Astrocyte of the spinal cord (primary cell): ENCODE measurements at regions not wholly inside any gene's neighbourhood (a gene's known extent, or its start where the extent isn't known, plus 50 kb on each side); places are given as distances from the start of the nearest gene placed in this dataset.

Experiments used
- DNase-seq: peaks from one replicate; pipeline ENCODE4 v3.0.0; 2011; ENCODE audit warnings: low read depth, low spot score
- H3K4me3 ChIP-seq: 2 replicates; pipeline ENCODE4 v1.5.1; 2011; ENCODE audit warnings: low read depth, mild to moderate bottlenecking, low read length, moderate library complexity
- CTCF ChIP-seq: IDR thresholded peaks from 2 replicates; pipeline ENCODE4 v1.5.1; 2012; ENCODE audit warnings: low read depth, mild to moderate bottlenecking, low read length, inconsistent platforms
- in situ Hi-C: cut with HindIII; loops from 2 replicates; pipeline ENCODE4 v1.10.0; 2017; ENCODE audit warnings: low sequenced_read_pairs

GRCh38 chr2:15809404-15809803, 130.9 kb upstream of the MYCN start:
- DNase-seq = no peak
- TF ChIP-seq CTCF = no peak
- in situ Hi-C loops = no loop called here
- H3K4me3 ChIP-seq = no peak overlapping the region

- in situ Hi-C loops = no loop called here
- no peak overlapping the region for H3K4me3 ChIP-seq
- no peak for TF ChIP-seq CTCF
- no peak for DNase-seq
Measured at GRCh38 chr2:15810477-15811150, 129.7 kb upstream of the MYCN start.

- TF ChIP-seq CTCF = no peak
- DNase-seq = no peak
- no peak overlapping the region for H3K4me3 ChIP-seq
- in situ Hi-C loops = no loop called here
Measured at GRCh38 chr2:15811367-15811766, 129.0 kb upstream of the MYCN start.

GRCh38 chr2:15812187-15812780, 128.1 kb upstream of the MYCN start:
- in situ Hi-C loops = no loop called here
- no peak for TF ChIP-seq CTCF
- H3K4me3 ChIP-seq = no peak overlapping the region
- DNase-seq = no peak

- TF ChIP-seq CTCF = no peak
- H3K4me3 ChIP-seq = no peak overlapping the region
- in situ Hi-C loops = no loop called here
- no peak for DNase-seq
Measured at GRCh38 chr2:15813481-15814266, 126.7 kb upstream of the MYCN start.

GRCh38 chr2:15814403-15814802, 125.9 kb upstream of the MYCN start:
- no peak for DNase-seq
- in situ Hi-C loops = no loop called here
- no peak overlapping the region for H3K4me3 ChIP-seq
- no peak for TF ChIP-seq CTCF
